ENCODE measurements at regions not wholly inside any gene's neighbourhood (a gene's known extent, or its start where the extent isn't known, plus 50 kb on each side); places are given as distances from the start of the nearest gene placed in this dataset.
"Not testable (repeated sequence)": the region's sequence is repeated elsewhere in the genome, so short reads cannot be mapped to it uniquely, and the experiment has no call there.

DNA sequence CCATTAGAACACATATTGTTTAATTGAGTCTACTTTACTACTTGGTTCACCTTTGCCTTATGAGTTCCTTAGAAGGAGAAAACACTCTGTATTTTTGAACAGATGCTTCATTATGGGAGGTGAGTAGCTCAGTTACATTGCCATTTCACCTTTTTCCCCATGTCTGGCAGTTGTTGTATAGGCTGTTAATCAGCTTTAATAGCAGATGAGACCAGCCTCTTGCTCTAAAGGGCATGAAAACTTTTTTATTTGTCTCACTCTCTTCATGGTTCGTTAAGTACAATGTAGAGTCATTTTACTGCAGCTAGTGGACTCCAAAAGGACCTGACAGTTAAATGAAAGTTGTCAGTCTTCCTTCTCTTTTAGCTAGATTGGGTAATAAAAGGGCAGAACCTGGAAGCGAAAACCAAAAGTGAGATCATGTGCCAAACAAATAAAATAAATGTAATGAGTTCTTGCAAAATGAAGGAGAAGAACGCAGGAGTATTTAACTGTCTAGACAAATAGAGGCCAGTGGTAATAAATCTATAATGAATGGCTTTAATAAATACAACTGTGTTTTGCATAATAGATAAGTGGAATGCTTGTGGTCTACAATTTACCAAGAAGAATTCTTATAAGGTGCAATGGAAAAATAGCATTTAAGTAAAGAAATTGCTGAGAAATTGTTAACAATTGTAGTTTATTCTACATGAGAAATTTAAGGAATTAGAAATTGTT lies 180.0 kb upstream of the NEGR1 start:
- no peak for DNase-seq

DNA sequence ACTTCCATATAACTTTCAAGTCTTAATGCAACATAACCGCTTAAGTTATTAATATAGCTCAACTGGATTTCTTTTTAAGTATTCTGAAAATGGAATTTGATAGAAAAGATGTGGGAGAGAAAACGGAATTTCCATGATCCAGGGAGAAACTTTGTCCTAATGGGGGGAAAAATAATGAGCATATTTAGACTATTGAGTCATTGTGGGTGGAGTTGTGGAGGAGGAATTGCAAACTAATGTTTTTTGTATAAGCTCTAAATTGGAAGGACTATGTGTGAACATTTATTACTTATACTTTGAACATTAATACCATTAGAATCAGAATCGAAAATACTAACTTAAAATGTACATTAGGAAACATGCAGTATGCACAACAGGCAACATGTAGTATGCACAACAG lies 159.9 kb upstream of the NEGR1 start:
- DNase-seq = peak; percentile 38

DNA sequence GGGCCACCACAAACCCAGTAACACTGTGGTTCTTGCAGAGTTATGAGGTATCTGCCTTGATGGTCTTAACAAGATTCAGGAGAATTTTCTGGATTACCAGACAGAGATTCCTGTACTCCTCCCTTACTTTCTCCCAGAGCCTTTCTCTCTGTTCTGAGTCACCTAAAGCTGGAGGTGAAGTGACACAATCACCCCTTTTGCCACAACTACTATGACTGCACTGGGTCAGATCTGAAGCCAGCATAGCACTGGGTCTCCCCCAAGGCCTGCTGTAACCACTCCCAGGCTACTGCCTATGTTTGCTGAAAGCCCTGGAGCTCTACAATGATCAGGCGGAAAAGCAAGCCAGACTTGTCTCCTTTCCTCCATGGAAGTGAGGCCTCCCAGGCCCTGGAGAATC lies 156.7 kb upstream of the NEGR1 start:
- DNase-seq = peak; percentile 26

DNA sequence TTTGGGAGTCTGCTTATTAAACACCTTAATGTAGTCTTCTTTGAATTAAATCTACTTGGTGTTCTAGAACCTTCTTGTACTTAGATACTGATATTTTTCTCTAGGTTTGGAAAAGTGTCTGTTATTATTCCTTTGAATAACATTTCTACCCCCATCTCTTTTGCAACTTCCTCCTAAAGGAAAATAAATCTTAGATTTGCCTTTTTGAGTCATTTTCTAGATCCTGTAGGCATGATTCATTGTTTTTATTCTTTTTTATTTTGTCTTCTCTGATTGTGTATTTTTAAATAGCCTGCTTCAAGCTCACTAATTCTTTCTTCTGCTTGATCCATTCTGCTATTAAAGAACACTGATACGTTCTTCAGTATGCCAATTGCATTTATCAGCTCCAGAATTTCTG lies 155.9 kb upstream of the NEGR1 start:
- peak; percentile 17 for DNase-seq

DNA sequence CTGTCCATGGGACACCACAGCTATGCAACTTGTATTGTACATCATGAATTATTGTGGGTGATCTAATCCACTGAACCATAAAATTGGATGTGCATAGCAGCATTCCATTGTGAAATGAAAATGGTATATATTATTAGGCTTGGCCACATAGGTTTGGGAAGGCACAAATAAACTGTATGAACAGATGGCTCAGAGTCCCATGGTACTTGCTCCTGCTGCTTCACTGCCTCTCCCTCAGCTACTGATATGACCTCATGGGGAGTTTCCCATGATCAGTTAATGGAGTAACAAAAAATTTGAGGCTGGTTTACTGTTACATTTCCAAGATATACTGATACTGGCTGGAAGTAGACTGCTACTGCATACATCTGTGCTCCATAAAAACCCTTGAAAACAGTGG lies 152.7 kb upstream of the NEGR1 start:
- peak; percentile 32 for DNase-seq

DNA sequence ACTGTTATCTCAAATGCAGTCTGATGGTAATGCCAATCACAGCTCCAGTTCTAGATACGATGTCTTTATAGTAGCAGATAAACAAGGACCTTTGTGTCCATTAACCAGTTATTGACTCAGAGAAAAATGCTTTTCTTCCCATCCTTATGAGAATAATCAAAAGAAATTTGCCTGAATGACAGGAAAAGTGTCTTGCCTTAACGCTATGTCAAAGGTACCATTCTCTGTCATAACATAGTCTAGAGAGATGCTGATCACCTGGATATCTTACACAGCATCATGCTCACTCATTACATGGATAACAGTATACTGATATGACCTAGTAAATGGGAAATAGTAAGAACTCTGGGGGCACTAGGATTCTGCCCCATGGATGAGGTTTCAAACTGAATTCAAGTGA lies 151.7 kb upstream of the NEGR1 start:
- DNase-seq = no peak

DNA sequence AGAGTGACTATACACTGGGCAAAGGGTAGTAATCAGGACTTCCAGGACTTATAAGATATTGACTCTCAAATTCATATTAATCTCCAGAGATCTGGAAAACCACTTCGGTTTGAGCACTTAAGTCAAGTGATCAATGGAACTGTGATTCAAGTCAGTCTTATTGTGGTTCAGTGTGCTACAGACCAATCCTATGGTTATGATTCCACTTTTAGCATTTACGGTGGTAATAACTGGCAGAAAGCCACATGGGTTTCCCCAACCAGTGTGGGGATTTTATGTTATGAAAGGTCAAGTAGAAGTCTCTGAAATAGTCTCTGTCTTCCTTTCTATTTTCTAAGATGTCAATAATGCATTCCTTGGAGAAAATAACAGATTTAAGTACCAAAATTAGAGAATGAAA lies 151.3 kb upstream of the NEGR1 start:
- no peak for DNase-seq

DNA sequence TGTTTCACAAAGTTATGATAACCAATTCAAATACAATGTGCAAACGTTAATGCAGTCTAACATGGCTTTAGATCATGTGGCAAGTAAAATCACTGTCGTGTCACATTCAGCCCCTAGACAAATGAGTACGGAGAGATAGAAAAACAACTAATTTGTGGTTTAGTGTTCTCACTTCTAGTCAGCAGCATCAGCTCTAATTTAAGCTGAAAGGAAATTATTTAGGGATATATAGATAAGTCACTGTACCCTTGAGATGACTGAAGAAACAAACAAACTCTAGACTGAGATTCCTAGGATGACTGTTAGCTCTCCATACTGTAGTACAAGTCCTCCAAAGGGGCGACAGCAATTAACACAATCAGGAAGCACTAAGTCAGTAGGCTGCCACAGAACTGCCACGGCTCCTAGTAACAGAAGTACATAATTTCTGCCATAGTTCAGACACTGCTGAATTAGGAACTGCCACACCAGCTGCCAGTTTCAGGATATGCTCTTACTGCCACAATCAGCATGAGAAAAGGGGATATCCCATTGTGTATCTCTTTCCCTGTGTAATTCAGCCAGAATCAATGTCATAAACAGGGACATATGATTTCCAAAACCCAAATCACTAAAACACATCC lies 150.4 kb upstream of the NEGR1 start:
- DNase-seq = no peak

DNA sequence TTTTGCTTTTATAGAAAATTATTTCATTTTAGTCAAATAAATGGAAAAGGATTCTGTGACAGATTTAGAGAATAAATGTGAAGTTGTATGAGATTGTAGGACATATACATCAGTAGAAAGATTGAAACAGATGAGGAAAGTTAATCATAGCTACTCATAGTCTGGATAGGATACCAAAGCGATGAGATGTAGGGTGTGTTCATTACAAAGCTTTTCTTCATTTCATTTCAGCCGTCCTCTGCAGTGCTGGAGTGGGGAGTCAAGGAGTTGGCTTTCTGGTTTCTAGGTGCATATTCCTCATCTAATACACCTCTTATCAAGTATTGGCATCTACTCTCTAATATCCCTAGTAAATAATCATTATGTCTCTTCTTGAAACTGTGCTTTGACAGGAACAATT lies 149.5 kb upstream of the NEGR1 start:
- DNase-seq = no peak

DNA sequence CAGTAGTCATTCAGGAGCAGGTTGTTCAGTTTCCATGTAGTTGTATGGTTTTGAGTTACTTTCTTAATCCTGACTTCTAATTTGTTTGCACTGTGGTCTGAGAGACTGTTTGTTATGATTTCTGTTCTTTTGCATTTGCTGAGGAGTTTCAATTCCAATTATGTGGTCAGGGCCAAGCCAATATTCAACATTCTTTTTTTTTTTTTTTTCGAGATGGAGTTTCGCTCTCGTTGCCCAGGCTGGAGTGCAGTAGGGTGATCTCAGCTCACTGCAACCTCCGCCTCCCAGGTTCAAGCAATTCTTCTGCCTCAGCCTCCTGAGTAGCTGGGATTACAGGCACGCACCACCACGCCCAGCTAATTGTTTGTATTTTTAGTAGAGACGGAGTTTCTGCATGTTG lies 145.9 kb upstream of the NEGR1 start:
- DNase-seq = not testable (repeated sequence)

DNA sequence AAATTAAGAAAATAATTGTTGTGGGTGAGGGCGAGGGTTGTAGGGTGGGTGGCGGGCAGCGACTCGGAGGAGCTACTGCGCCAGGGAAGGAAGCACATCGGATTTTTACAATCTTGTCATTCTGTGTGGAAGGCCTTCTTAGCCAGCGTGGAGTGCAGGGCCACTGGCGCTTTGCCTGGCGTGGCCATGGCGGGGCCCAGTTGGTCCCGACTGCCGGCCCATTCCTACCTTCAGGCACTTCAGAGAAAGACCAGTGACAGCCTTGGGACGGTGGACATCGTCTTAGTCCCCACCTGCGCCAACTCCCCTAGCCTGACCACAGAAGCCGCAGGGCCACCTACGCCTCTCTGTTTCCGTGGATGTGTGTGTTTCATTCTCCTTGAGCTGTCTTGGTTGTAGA lies 136.9 kb upstream of the NEGR1 start:
- no peak for DNase-seq

DNA sequence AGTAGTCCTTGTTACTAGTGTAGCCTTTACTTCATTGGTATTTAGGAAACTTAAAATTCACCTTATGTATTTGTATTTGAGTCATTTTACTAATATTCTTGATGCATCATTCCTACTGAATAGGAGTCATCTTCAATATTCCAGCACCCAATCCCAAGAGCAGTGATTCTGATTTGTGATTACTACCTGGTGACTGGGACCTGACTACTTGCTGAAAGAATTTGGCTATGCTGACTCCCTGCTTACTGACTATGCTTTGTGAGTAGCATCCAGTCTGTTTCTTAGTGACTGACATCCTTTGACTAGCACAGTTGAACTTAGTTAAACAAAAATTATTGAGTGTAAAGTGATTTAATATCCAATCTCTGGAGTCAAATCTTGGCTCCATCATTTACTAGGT lies 129.9 kb upstream of the NEGR1 start:
- DNase-seq = peak; percentile 43

DNA sequence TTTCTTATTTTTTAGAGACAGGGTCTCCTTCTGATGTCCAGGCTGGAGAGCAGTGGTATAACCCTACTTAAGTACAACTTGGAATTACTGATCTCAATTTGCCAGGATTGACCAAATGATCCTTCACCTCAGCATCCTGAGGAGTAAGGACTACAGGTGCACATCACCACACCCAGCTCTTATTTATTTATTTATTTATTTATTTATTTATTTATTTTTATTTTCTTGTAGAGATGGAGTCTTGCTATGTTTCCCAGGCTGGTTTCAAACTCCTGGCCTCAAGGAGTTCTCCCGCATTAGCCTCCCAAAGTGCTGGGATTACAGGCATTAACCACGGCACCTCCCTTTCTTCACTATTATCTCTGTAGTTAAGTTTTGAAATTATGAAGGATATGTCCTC lies 117.5 kb upstream of the NEGR1 start:
- no peak for DNase-seq

DNA sequence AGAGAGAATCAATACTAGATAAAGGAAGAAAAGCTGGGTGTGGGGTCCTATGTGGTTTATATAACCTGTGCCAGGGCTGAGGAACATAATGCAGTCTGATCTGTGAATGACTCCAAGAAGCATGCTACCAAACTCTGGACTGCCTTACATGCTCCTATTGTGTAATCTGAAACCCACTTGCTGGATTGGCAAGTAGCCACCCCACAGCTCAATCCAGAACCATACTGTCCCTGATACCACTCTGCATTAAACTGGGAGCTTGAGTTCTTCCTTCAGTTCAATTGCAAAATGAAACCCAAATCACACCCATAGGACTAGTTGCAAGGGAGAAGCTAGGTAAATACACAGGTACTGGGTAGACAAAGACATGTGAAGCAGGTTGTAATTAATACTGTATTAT lies 115.4 kb upstream of the NEGR1 start:
- DNase-seq = peak; percentile 77

DNA sequence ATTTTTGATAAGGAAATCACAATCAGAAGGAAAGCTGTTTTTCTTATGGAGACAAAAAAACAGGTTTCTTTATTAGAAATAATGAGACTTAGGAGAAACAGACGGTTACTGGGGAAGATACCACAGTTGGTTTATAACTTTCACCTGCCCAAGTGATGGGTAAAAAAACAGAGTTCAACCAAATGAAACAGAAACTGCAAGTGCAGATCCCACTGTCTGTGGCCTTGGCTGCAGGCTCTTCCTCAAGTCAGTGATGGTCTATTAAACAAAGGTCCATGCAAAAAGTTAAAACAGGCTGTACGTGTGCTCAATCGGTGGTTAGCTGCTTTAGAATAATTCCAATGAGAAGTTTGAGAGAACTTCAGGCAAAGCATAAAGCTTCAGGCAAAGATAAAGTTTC lies 112.1 kb upstream of the NEGR1 start:
- no peak for DNase-seq

DNA sequence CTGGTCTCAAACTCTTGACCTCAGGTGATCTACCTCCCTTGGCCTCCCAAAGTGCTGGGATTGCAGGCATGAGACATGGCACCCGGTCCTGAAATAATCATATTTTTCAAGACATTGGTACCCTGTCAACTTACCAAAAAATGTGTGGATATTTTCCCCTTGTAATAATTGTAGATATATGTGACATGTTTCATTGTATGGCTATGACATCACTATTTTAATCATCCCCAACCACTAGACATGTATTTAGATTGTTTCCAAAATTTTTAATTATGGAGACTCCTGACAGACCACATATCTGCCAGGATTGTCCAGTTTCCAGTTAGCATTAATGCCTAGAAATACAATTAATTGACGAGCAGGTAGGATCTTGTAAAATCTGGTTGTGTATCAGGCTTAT lies 96.7 kb upstream of the NEGR1 start:
- DNase-seq = no peak

DNA sequence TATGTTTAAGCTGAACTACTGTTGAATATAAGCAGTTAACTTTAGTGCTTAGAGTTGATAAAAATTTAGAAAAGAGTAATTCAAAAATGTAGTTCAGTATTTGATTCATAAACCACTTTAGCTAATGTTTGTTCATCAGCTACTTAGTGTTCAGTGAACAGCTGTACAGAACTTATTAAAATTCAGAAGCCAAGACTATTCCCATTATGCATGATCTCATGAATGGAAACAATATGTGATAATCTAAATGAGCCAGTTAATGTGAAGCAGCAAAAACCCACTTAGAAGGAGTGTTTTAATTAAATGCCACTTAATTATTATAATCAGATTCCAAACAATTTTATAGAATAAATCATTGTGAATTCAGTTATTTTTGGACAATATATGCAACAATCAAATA lies 92.9 kb upstream of the NEGR1 start:
- no peak for DNase-seq

DNA sequence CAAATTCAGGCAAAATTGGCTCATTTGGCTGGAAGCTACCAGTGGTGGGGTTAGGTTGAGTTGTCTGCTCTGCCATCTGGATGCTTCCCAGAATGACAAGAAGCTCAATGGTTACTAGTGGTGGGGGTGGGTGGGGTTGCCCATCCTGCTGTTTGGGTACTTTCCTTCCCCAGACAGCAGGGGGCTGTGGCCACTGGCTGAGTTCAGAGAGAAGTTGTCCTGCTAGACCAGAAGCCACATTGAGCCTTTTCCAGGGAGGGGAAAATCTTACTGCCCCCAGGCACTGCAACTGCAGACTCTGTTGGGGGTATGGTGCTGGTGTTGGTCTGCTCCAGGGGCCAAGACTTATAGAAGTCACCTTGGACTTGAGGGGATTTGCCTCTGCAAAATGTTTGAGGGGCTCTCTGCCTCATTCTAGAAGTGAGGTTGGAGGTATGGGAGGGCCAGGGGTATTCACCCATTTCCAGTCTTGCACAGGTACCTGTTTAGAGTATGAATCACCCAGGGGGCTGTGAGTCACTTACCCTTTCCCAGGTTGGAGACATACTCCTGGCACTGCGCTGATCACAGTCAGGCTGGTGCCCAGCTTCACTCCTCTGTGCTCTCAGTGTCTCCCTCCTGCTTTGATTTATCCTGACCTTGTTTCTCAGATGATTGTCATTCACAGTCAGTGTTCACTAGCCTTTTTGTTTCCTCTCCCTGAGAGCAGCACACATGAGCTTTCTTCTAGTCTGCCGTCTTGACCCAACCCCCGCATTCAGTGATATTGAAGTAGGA lies 89.1 kb upstream of the NEGR1 start:
- no peak for DNase-seq

DNA sequence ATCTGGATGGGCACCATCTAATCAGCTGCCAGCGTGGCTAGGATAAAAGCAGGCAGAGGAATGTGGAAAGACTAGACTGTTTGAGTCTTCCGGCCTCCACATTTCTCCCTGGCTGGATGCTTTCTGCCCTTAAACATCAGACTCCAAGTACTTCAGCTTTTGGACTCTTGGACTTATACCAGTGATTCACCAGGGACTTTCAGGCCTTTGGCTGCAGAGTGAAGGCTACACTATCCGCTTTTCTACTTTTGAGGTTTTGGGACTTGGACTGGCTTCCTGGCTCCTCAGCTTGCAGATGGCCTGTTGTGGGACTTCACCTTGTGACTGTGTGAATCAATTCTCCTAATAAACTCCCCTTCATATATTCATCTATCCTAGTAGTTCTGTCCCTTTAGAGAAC lies 88.5 kb upstream of the NEGR1 start:
- DNase-seq = not testable (repeated sequence)

DNA sequence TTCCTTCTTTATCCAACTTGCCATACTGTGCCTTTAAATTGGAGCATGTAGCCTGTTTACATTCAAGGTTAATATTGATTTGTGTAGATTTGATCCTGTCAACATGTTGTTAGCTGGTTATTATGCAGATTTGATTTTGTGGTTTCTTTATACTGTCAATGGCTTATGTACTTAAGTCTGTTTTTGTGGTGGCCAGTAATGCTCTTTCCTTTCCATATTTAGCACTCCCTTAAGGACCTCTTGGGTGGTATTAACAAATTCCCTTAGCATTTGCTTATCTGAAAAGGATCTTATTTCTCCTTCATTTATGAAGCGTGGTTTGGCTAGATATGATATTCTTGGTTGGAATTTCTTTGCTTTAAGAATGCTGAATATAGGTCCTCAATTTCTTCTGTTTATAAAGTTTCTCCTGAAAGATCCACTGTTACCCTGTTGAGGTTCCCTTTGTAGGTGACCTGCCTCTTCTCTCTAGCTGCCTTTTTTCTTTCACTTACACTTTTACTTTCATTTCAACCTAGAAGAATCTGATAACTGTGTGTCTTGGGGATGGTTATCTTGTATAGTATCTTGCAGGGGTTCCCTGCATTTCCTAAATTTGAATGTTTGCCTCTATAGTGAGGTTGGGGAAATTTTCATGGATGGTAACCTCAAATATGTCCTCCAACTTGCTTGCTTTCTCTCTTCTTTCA lies 86.9 kb upstream of the NEGR1 start:
- peak; percentile 31 for DNase-seq

DNA sequence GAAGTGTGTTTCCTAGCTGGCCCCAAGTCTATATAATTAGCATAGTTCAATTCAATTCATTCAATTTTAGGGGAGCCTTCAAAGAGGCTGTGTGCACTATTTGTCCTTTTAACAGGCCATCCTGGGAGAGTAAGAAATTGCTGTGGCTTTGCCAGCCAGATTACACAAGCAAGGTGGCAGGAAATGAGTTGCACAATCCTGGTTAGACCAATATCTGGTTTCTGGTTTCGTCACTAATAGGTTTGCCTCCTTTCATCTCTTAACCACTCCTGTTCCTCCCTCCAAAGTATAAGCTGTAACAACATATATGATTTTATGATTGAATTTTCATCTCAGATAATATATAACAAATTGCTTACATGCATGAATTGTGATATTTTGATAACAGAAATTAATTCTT lies 84.1 kb upstream of the NEGR1 start:
- peak; percentile 36 for DNase-seq

DNA sequence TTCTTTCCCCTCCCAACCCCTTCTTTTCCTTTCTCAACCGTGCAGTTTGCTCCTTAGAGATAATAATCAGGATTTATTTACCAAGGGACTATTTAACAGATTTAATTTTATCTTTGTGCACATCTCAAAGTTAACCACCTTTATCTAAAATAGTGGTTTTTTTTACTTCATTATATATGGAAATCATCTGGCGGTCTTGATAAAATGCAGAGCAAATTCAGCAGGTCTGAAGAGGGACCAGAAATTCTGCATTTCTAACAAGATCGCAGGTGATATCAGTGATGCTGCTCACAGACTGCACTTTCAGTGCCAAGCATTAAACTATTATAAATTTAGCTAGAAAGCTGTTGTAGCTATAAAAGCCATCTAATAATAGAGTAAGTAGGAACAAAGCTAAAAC lies 83.4 kb upstream of the NEGR1 start:
- no peak for DNase-seq

DNA sequence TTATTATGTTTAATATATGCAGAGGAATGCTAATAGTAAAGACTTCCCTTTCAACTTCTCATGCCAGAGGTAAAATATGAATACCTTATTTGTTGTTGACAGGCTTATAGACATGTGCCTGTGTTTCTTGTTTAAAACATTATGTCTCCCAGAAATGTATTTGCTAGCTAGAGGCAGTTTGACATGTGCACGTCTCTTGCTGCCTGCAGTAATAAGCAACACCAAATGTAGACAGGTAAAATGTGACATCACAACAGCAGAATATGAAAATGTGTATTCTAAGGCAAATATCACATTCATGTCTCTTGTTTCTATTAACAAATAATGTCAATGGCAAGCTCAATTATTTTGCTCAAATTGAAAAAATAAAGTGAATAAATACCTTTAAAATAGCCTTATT lies 80.2 kb upstream of the NEGR1 start:
- DNase-seq = no peak

DNA sequence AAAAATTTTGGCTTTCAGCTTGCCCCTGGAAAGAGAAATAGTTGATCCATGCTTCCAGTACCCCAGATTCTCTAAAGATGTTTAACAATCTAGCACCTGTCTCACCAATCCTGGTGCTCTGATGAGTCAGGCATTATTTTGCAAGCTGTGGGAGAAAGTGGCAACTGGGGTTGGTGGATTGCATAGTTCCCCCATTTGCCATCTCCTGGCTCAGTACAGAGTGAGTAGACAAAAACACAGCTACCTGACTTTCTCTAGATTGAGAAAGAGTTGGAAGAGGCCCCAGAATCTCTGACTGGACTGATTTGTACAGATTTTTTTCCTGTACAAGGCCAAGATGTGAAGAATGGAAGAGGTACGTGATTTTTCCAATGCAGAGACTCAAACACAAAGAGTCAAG lies 75.1 kb upstream of the NEGR1 start:
- DNase-seq = peak; percentile 37

All from fibroblast of upper back skin (primary cell).